Endothelial cell of umbilical vein (primary cell): ENCODE measurements at regions not wholly inside any gene's neighbourhood (a gene's known extent, or its start where the extent isn't known, plus 50 kb on each side); places are given as distances from the start of the nearest gene placed in this dataset.

Experiments
- BruUV-seq: library from RNA; stranded (reverse); fragments of 400-500 nt; replicated peaks from 2 replicates; lab custom pipeline; 2021; lab: Mats Ljungman, UMichigan
- CTCF ChIA-PET: fragments of 300-600, 350-600 bp; sonication (Branson Sonifier 250); formaldehyde crosslinking; loops from one replicate; lab custom pipeline; 2021; ENCODE audit warnings: antibody characterized with exemption, inconsistent platforms; lab: Charles Lee
- POLR2A ChIA-PET: fragments of 300-600, 350-600 bp; sonication (Branson Sonifier 250); formaldehyde crosslinking; loops from one replicate; lab custom pipeline; 2021; ENCODE audit warnings: antibody characterized with exemption, inconsistent platforms; lab: Charles Lee
- DNase-seq: peaks from one replicate; pipeline ENCODE4 v3.0.0-alpha.2; 2011; ENCODE audit warnings: low read depth, low spot score
- FAIRE-seq: peaks from 2 replicates; lab custom pipeline; 2011; peaks lifted over from hg19 to GRCh38; lab: Jason Lieb, UNC
- H2AFZ ChIP-seq: 2 replicates; pipeline ENCODE4 v1.6.0; 2012; ENCODE audit warnings: low read depth, low read length, control low read depth, inconsistent platforms
- H3K27ac ChIP-seq: 2 replicates; pipeline ENCODE4 v1.5.1; 2011; ENCODE audit warnings: low read depth, mild to moderate bottlenecking, control low read depth, low read length, moderate library complexity; ENCODE audit not compliant: insufficient read depth
- H3K27me3 ChIP-seq, 2 experiments: 2 replicates each; pipeline versions ENCODE4 v1.6.0 to v1.6.1; 2011; ENCODE audit warnings: low read length in 2 of 2, mixed read lengths in 1 of 2; ENCODE audit not compliant: control insufficient read depth in 2 of 2, insufficient read depth in 2 of 2
- H3K36me3 ChIP-seq, 2 experiments: 2 replicates in 1 of 2; 3 replicates in 1 of 2; pipeline ENCODE4 v1.5.1; 2011; ENCODE audit warnings: low read length in 2 of 2, mild to moderate bottlenecking in 1 of 2, moderate library complexity in 1 of 2; ENCODE audit not compliant: control insufficient read depth in 2 of 2, insufficient read depth in 2 of 2; ENCODE audit errors: extremely low read depth in 1 of 2
- H3K4me1 ChIP-seq: 3 replicates; pipeline ENCODE4 v1.5.1; 2011; ENCODE audit warnings: mild to moderate bottlenecking, low read length; ENCODE audit not compliant: control insufficient read depth, insufficient read depth; ENCODE audit errors: extremely low read depth
- H3K4me2 ChIP-seq: 2 replicates; pipeline ENCODE4 v1.6.1; 2011; ENCODE audit warnings: low read length, control low read depth, mixed read lengths; ENCODE audit not compliant: insufficient read depth
- H3K4me3 ChIP-seq, 3 experiments: fragments of 200-600 bp in 1 of 3; sonication (generic), shearing (Covaris generic) in 1 of 3; replicated peaks in 1 of 3; 2 replicates each; pipeline ENCODE4 v1.5.1; 2011 to 2016; ENCODE audit warnings: control low read depth in 3 of 3, low read length in 3 of 3, mild to moderate bottlenecking in 2 of 3, inconsistent platforms in 1 of 3, low read depth in 1 of 3, moderate library complexity in 1 of 3; ENCODE audit not compliant: insufficient read depth in 1 of 3
- H3K79me2 ChIP-seq: 2 replicates; pipeline ENCODE4 v1.6.0; 2012; ENCODE audit warnings: low read length, inconsistent platforms; ENCODE audit not compliant: control insufficient read depth, insufficient read depth
- H3K9ac ChIP-seq: replicated peaks from 2 replicates; pipeline ENCODE3; 2011; ENCODE audit warnings: low read length, control low read depth; ENCODE audit not compliant: insufficient read depth; ENCODE audit errors: extremely low read depth
- H3K9me1 ChIP-seq: replicated peaks from 3 replicates; pipeline ENCODE4 v1.6.0; 2011; ENCODE audit warnings: mild to moderate bottlenecking, low read length; ENCODE audit not compliant: control insufficient read depth, insufficient read depth; ENCODE audit errors: extremely low read depth
- H3K9me3 ChIP-seq: replicated peaks from 2 replicates; pipeline ENCODE4 v1.5.1; 2012; ENCODE audit warnings: low read length, inconsistent platforms; ENCODE audit not compliant: control insufficient read depth, insufficient read depth
- H4K20me1 ChIP-seq: replicated peaks from 2 replicates; pipeline ENCODE3; 2011; ENCODE audit warnings: mild to moderate bottlenecking, low read length; ENCODE audit not compliant: control insufficient read depth, insufficient read depth; ENCODE audit errors: extremely low read depth
- CTCF ChIP-seq, 2 donors: IDR thresholded peaks; 1 replicate in 1 of 2; 2 replicates in 1 of 2; pipeline ENCODE4 v1.5.1; 2011; ENCODE audit warnings: low read length in 2 of 2, mild to moderate bottlenecking in 2 of 2, moderate library complexity in 2 of 2, control low read depth in 1 of 2, inconsistent platforms in 1 of 2, low read depth in 1 of 2; ENCODE audit not compliant: insufficient read depth in 1 of 2; ENCODE audit errors: extremely low read depth in 1 of 2
- EZH2 ChIP-seq: IDR thresholded peaks from 2 replicates; pipeline ENCODE4 v1.6.1; 2012; ENCODE audit warnings: borderline replicate concordance, low read depth, mild to moderate bottlenecking, moderate library complexity, low read length, inconsistent platforms; ENCODE audit not compliant: severe bottlenecking
- FOS ChIP-seq: IDR thresholded peaks from 2 replicates; pipeline ENCODE4 v1.6.1; 2011; ENCODE audit warnings: mild to moderate bottlenecking, low read length, moderate library complexity, borderline replicate concordance; ENCODE audit not compliant: insufficient read depth
- MAX ChIP-seq: IDR thresholded peaks from 2 replicates; pipeline ENCODE4 v1.6.1; 2011; ENCODE audit not compliant: insufficient read depth, insufficient read length
- MYC ChIP-seq: IDR thresholded peaks from one replicate; pipeline ENCODE4 v1.6.1; 2011; ENCODE audit warnings: mild to moderate bottlenecking, low read depth, low read length
- dilution Hi-C: fragments of 300-500 bp; cut with MboI; formaldehyde crosslinking; loops from one replicate; pipeline ENCODE4 v1.15.0; 2019; ENCODE audit warnings: low sequenced_read_pairs; ENCODE audit not compliant: extremely low pct_ligation_motif_present
- intact Hi-C: fragments of 100-400 bp; cut with micrococcal nuclease; formaldehyde crosslinking; loops from one replicate; pipeline ENCODE4 v1.10.0; 2022

- Histone ChIP-seq H2AFZ (no peak overlapping the region), H3K4me3 (no peak overlapping the region), H4K20me1 (peaks cover 2% of the 10 kb centered on the region), H3K9me1 (no peaks in the 10 kb centered on the region), H3K4me1 (no peaks in the 10 kb centered on the region), H3K9me3 (no peaks in the 10 kb centered on the region), H3K79me2 (no peaks in the 10 kb centered on the region), H3K4me2 (no peak overlapping the region), H3K36me3 (no peaks in the 10 kb centered on the region), H3K9ac (no peak overlapping the region), H3K27ac (no peak overlapping the region), H3K27me3 (peaks cover 0 to 1% of the 10 kb centered on the region in 2 experiments)
- CTCF ChIA-PET = interaction anchor here (1.3 kb wide), 2 partner anchors 9 to 125 kb away, joined by 3 to 4 read pairs; no protein-coding TSS in a partner anchor
- no peak for FAIRE-seq
- dilution Hi-C loops = no loop called here
- DNase-seq = no peak
- TF ChIP-seq MYC = no peak
- TF ChIP-seq EZH2 = no peak
- TF ChIP-seq MAX = no peak
- no peak for TF ChIP-seq FOS
- TF ChIP-seq CTCF (IDR thresholded peaks at IDR 0.05; ENCODE audit: extremely low read depth in 1 of 2, insufficient read depth in 1 of 2, low read depth in 1 of 2, low read length in 2 of 2) = no peak
- intact Hi-C loops = no loop called here
- no TSS peak for BruUV-seq
- POLR2A ChIA-PET = no interaction called here
Observed at GRCh38 chr17:61537264-61537771, 53.7 kb downstream of the NACA2 start.
